ENCODE measurements at regions not wholly inside any gene's neighbourhood (a gene's known extent, or its start where the extent isn't known, plus 50 kb on each side); places are given as distances from the start of the nearest gene placed in this dataset.

- Histone ChIP-seq H3K4me1 (ENCODE audit: insufficient read depth, low read length) (no peaks in the 10 kb centered on the region), H3K4ac (ENCODE audit: low read depth, low read length) (no peak overlapping the region), H3K56ac (ENCODE audit: insufficient read length, low read depth, low read length) (no peak overlapping the region), H3K79me1 (ENCODE audit: insufficient read depth, low read depth, low read length, poor library complexity, severe bottlenecking) (no peaks in the 10 kb centered on the region), H2BK12ac (ENCODE audit: insufficient read length, low read depth, low read length) (no peak overlapping the region), H4K20me1 (ENCODE audit: control insufficient read depth, insufficient read depth, insufficient read length) (no peaks in the 10 kb centered on the region), H2AK5ac (ENCODE audit: insufficient read length, low read length) (no peak overlapping the region), H2BK15ac (ENCODE audit: low read depth, low read length) (no peak overlapping the region), H2AFZ (ENCODE audit: low read length) (no peak overlapping the region), H3K9me3 (ENCODE audit: control insufficient read depth, low read depth, low read length) (no peaks in the 10 kb centered on the region), H2BK5ac (ENCODE audit: insufficient read length, low read length) (no peak overlapping the region), H3T11ph (ENCODE audit: low read length) (no peak overlapping the region), H4K91ac (ENCODE audit: insufficient read length, low read depth, low read length) (no peak overlapping the region), H3K9ac (ENCODE audit: extremely low read depth, insufficient read length, low read length) (no peak overlapping the region), H3K23me2 (ENCODE audit: insufficient read length, low read depth, low read length, poor library complexity, severe bottlenecking) (no peaks in the 10 kb centered on the region), H4K5ac (ENCODE audit: insufficient read length, low read depth, low read length) (no peak overlapping the region), H4K8ac (replicated peaks; ENCODE audit: insufficient read length, low read depth, low read length) (no peak overlapping the region), H3K14ac (ENCODE audit: insufficient read depth, low read length) (no peak overlapping the region), H2BK120ac (ENCODE audit: low read depth, low read length, poor library complexity, severe bottlenecking) (no peak overlapping the region), H3K4me2 (ENCODE audit: insufficient read depth, insufficient read length, low read length) (no peak overlapping the region), H2BK20ac (ENCODE audit: low read depth, low read length, poor library complexity, severe bottlenecking) (no peak overlapping the region), H3K23ac (ENCODE audit: insufficient read length, low read depth, low read length) (no peak overlapping the region), H3K18ac (ENCODE audit: insufficient read length, low read depth, low read length) (no peak overlapping the region), H3K27ac (ENCODE audit: insufficient read length, low read depth, low read length) (no peak overlapping the region), H3K79me2 (ENCODE audit: insufficient read depth, low read length) (no peaks in the 10 kb centered on the region), H3K27me3 (ENCODE audit: insufficient read depth, low read length) (no peaks in the 10 kb centered on the region)
- no CpG with 5 or more reads among the region's 1 CpG for WGBS (ENCODE audit: extremely low coverage, insufficient read length, low lambda C conversion rate)
- Mint-ChIP-seq H3K9me3 (no peaks in the 10 kb centered on the region), H3K27me3 (ENCODE audit: low read depth) (no peaks in the 10 kb centered on the region; the same call in 1 of the 2 replicates), H3K4me3 (no peak overlapping the region), H3K4me1 (peaks cover 0 to 5% of the 10 kb centered on the region in 2 experiments; a peak in 2 of 4 replicates), H3K27ac (no peak overlapping the region), H3K36me3 (ENCODE audit: insufficient read depth in 1 of 3, low read depth in 3 of 3) (no peaks in the 10 kb centered on the region)
- no peak for DNase-seq
- no peak for TF ChIP-seq CTCF (conservative IDR thresholded peaks at IDR 0.05)
Observed at GRCh38 chr21:35838350-35838749, 222.0 kb downstream of the SETD4 start.

Data from H9 (cell line).